ENCODE measurements at regions not wholly inside any gene's neighbourhood (a gene's known extent, or its start where the extent isn't known, plus 50 kb on each side); places are given as distances from the start of the nearest gene placed in this dataset.

GRCh38 chr5:159825551-159826051, 90.7 kb upstream of the ADRA1B start:
- DNase-seq (ENCODE audit: low read depth in 1 of 2, low spot score in 1 of 2) = no peak
- Histone ChIP-seq H3K27ac (replicated peaks) (no peak overlapping the region), H3K4me3 (replicated peaks; ENCODE audit: insufficient read depth, low read length) (no peak overlapping the region), H3K27me3 (ENCODE audit: insufficient read depth, poor library complexity, severe bottlenecking) (peaks cover 4% of the 10 kb centered on the region)
- TF ChIP-seq GABPA (IDR thresholded peaks at IDR 0.05; ENCODE audit: low read depth) (no peak), SPI1 (IDR thresholded peaks at IDR 0.05; ENCODE audit: borderline replicate concordance, low read depth) (no peak), CTCF (IDR thresholded peaks at IDR 0.05; ENCODE audit: insufficient read depth, low read length) (no peak), POLR2AphosphoS5 (IDR thresholded peaks at IDR 0.05; ENCODE audit: low read depth) (no peak)
- TF ChIP-seq, protein P1, sequence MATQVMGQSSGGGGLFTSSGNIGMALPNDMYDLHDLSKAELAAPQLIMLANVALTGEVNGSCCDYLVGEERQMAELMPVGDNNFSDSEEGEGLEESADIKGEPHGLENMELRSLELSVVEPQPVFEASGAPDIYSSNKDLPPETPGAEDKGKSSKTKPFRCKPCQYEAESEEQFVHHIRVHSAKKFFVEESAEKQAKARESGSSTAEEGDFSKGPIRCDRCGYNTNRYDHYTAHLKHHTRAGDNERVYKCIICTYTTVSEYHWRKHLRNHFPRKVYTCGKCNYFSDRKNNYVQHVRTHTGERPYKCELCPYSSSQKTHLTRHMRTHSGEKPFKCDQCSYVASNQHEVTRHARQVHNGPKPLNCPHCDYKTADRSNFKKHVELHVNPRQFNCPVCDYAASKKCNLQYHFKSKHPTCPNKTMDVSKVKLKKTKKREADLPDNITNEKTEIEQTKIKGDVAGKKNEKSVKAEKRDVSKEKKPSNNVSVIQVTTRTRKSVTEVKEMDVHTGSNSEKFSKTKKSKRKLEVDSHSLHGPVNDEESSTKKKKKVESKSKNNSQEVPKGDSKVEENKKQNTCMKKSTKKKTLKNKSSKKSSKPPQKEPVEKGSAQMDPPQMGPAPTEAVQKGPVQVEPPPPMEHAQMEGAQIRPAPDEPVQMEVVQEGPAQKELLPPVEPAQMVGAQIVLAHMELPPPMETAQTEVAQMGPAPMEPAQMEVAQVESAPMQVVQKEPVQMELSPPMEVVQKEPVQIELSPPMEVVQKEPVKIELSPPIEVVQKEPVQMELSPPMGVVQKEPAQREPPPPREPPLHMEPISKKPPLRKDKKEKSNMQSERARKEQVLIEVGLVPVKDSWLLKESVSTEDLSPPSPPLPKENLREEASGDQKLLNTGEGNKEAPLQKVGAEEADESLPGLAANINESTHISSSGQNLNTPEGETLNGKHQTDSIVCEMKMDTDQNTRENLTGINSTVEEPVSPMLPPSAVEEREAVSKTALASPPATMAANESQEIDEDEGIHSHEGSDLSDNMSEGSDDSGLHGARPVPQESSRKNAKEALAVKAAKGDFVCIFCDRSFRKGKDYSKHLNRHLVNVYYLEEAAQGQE (IDR thresholded peaks at IDR 0.05; ENCODE audit: insufficient replicate concordance, low read depth) = no peak

- TF ChIP-seq POLR2AphosphoS5 (IDR thresholded peaks at IDR 0.05; ENCODE audit: low read depth) = no peak
- TF ChIP-seq GABPA (IDR thresholded peaks at IDR 0.05; ENCODE audit: low read depth) = no peak
- no peak for TF ChIP-seq SPI1 (IDR thresholded peaks at IDR 0.05; ENCODE audit: borderline replicate concordance, low read depth)
- no peak for TF ChIP-seq CTCF (IDR thresholded peaks at IDR 0.05; ENCODE audit: insufficient read depth, low read length)
- no peak for DNase-seq (ENCODE audit: low read depth in 1 of 2, low spot score in 1 of 2)
- no peak overlapping the region for H3K27ac ChIP-seq (replicated peaks)
- H3K4me3 ChIP-seq (replicated peaks; ENCODE audit: insufficient read depth, low read length) = no peak overlapping the region
- H3K27me3 ChIP-seq (ENCODE audit: insufficient read depth, poor library complexity, severe bottlenecking) = peaks cover 4% of the 10 kb centered on the region
Observed at GRCh38 chr5:159826351-159827214, 89.7 kb upstream of the ADRA1B start.

- TF ChIP-seq CTCF (IDR thresholded peaks at IDR 0.05; ENCODE audit: insufficient read depth, low read length) = no peak
- TF ChIP-seq SPI1 (IDR thresholded peaks at IDR 0.05; ENCODE audit: borderline replicate concordance, low read depth) = no peak
- no peak for TF ChIP-seq POLR2AphosphoS5 (IDR thresholded peaks at IDR 0.05; ENCODE audit: low read depth)
- TF ChIP-seq, protein P1 (IDR thresholded peaks at IDR 0.05; ENCODE audit: insufficient replicate concordance, low read depth) = no peak
- TF ChIP-seq GABPA (IDR thresholded peaks at IDR 0.05; ENCODE audit: low read depth) = no peak
- H3K4me3 ChIP-seq (replicated peaks; ENCODE audit: insufficient read depth, low read length) = no peak overlapping the region
- no peak overlapping the region for H3K27ac ChIP-seq (replicated peaks)
- no peaks in the 10 kb centered on the region for H3K27me3 ChIP-seq (ENCODE audit: insufficient read depth, poor library complexity, severe bottlenecking)
- DNase-seq (ENCODE audit: low read depth in 1 of 2, low spot score in 1 of 2) = no peak
Observed at GRCh38 chr5:159827861-159828260, 88.4 kb upstream of the ADRA1B start.
